Skin of body (tissue), 1 donor: ENCODE measurements at regions not wholly inside any gene's neighbourhood (a gene's known extent, or its start where the extent isn't known, plus 50 kb on each side); places are given as distances from the start of the nearest gene placed in this dataset.

Experiments
- DNase-seq: peaks from one replicate; lab custom pipeline; 2025; lab: John Stamatoyannopoulos, UW

GRCh38 chr2:41832218-41832617 lies 215.6 kb upstream of the PKDCC start:
- no peak for DNase-seq

- no peak for DNase-seq
Measured at GRCh38 chr2:41835401-41835800, 212.4 kb upstream of the PKDCC start.

GRCh38 chr2:41836948-41837347 lies 210.9 kb upstream of the PKDCC start:
- no peak for DNase-seq

- DNase-seq = no peak
Measured at GRCh38 chr2:41837610-41838009, 210.2 kb upstream of the PKDCC start.

GRCh38 chr2:41840702-41841551 lies 206.9 kb upstream of the PKDCC start:
- DNase-seq = peak; percentile 88

GRCh38 chr2:41846962-41847361 lies 200.9 kb upstream of the PKDCC start:
- no peak for DNase-seq

GRCh38 chr2:41847744-41848441 lies 199.9 kb upstream of the PKDCC start:
- no peak for DNase-seq

GRCh38 chr2:41851554-41851953 lies 196.3 kb upstream of the PKDCC start:
- no peak for DNase-seq

GRCh38 chr2:41853427-41854191 lies 194.2 kb upstream of the PKDCC start:
- DNase-seq = peak; percentile 54

- no peak for DNase-seq
Measured at GRCh38 chr2:41854227-41854626, 193.6 kb upstream of the PKDCC start.

- DNase-seq = no peak
Measured at GRCh38 chr2:41856946-41857345, 190.9 kb upstream of the PKDCC start.

- no peak for DNase-seq
Measured at GRCh38 chr2:41859615-41860514, 188.0 kb upstream of the PKDCC start.

- DNase-seq = no peak
Measured at GRCh38 chr2:41863062-41863461, 184.8 kb upstream of the PKDCC start.

GRCh38 chr2:41865263-41865662 lies 182.6 kb upstream of the PKDCC start:
- no peak for DNase-seq

- no peak for DNase-seq
Measured at GRCh38 chr2:41867553-41867952, 180.3 kb upstream of the PKDCC start.

- peak; percentile 50 for DNase-seq
Measured at GRCh38 chr2:41869542-41870264, 178.1 kb upstream of the PKDCC start.

GRCh38 chr2:41870265-41870585 lies 177.6 kb upstream of the PKDCC start:
- no peak for DNase-seq

GRCh38 chr2:41871080-41871479 lies 176.7 kb upstream of the PKDCC start:
- peak; percentile 44 for DNase-seq

- peak; percentile 20 for DNase-seq
Measured at GRCh38 chr2:41872646-41873045, 175.2 kb upstream of the PKDCC start.
